IPS-20b (cell line): ENCODE measurements at regions not wholly inside any gene's neighbourhood (a gene's known extent, or its start where the extent isn't known, plus 50 kb on each side); places are given as distances from the start of the nearest gene placed in this dataset.

ENCODE experiments used
- H3K27ac ChIP-seq: one replicate; pipeline ENCODE4 v1.5.1; 2013; ENCODE audit warnings: low read length
- H3K27me3 ChIP-seq: 2 replicates; pipeline ENCODE4 v1.6.1; 2013; ENCODE audit warnings: mild to moderate bottlenecking, low read length, inconsistent platforms; ENCODE audit not compliant: insufficient read depth
- H3K36me3 ChIP-seq: 2 replicates; pipeline ENCODE4 v1.6.1; 2013; ENCODE audit warnings: low read depth, mild to moderate bottlenecking, inconsistent platforms, low read length, moderate library complexity; ENCODE audit not compliant: insufficient read depth
- H3K4me1 ChIP-seq: 2 replicates; pipeline ENCODE4 v1.6.1; 2013; ENCODE audit warnings: mild to moderate bottlenecking, control low read depth, inconsistent platforms, low read length, moderate library complexity; ENCODE audit not compliant: insufficient read depth
- H3K4me3 ChIP-seq: 2 replicates; pipeline ENCODE4 v1.5.1; 2013; ENCODE audit warnings: mild to moderate bottlenecking, low read length, inconsistent platforms
- H3K9ac ChIP-seq: 2 replicates; pipeline ENCODE4 v1.6.1; 2013; ENCODE audit warnings: low read depth, mild to moderate bottlenecking, inconsistent platforms, low read length, moderate library complexity
- H3K9me3 ChIP-seq: 2 replicates; pipeline ENCODE4 v1.6.1; 2013; ENCODE audit warnings: mild to moderate bottlenecking, low read depth, low read length, inconsistent platforms; ENCODE audit not compliant: insufficient read depth

DNA sequence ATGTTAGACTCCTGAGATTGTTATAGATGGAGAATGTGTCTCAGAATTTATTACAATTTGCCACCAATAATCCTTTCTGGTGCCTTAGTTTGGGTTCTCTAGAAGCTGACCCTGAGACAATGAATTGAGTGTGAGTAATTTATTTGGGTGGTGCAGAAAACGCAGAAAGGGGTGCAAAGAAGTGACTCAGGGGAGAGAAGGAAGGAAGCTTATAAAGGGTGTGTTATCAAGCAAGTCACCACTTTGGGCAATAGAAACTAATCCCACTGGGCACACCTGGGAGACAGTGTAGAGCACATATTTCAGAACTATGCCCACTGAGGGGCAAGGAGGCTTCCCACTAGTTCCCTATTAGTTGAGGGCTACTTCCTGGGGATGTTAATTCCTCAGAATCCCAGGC, 320.6 kb downstream of the MID1IP1 start:
- Histone ChIP-seq H3K4me3 (no peak overlapping the region), H3K36me3 (no peaks in the 10 kb centered on the region), H3K27ac (no peak overlapping the region), H3K27me3 (no peaks in the 10 kb centered on the region), H3K9me3 (no peaks in the 10 kb centered on the region), H3K9ac (no peak overlapping the region), H3K4me1 (no peaks in the 10 kb centered on the region)

DNA sequence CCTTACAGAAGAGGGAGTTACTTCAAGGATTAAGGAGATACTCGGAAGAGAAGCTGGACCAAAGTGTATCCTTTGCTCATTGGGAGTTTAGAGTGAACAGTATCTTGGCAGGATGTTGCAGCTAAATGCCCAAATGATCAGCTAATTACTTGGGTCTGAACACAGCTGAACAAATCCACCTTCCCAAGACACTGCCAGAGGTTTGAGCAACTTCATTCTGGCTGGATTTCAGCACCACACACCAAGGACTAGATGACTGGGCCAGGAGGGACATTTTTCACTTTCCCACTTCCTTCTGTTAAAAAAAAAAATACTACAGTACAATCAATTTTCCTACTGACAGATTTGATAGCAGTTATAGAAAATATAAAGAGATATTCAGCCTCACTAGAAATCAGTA, 324.6 kb downstream of the MID1IP1 start:
- Histone ChIP-seq H3K27me3 (no peaks in the 10 kb centered on the region), H3K4me1 (no peaks in the 10 kb centered on the region), H3K36me3 (no peaks in the 10 kb centered on the region), H3K27ac (no peak overlapping the region), H3K9me3 (no peaks in the 10 kb centered on the region), H3K9ac (no peak overlapping the region), H3K4me3 (no peak overlapping the region)

DNA sequence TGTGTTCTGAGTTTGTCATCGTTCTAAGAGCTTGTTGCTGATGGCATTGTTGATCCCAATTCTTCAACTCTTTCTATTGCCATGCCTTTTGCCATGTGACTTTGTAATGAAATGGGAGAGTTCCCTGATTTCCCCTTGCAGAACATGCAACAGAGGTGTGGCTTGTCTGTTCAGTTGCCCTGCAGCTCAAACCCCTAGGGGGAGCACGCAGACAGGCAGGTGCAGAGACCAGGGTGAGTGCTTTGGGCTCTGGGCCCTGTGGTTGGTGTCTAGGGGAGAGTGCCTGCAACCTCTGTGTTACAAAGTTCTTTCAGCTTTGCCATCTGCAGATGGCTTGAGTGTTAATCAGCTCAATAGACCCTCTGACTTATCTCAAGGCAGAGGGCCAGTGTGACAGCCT, 332.7 kb downstream of the MID1IP1 start:
- Histone ChIP-seq H3K27me3 (no peaks in the 10 kb centered on the region), H3K4me1 (no peaks in the 10 kb centered on the region), H3K9me3 (no peaks in the 10 kb centered on the region), H3K4me3 (no peak overlapping the region), H3K9ac (no peak overlapping the region), H3K27ac (no peak overlapping the region), H3K36me3 (no peaks in the 10 kb centered on the region)

DNA sequence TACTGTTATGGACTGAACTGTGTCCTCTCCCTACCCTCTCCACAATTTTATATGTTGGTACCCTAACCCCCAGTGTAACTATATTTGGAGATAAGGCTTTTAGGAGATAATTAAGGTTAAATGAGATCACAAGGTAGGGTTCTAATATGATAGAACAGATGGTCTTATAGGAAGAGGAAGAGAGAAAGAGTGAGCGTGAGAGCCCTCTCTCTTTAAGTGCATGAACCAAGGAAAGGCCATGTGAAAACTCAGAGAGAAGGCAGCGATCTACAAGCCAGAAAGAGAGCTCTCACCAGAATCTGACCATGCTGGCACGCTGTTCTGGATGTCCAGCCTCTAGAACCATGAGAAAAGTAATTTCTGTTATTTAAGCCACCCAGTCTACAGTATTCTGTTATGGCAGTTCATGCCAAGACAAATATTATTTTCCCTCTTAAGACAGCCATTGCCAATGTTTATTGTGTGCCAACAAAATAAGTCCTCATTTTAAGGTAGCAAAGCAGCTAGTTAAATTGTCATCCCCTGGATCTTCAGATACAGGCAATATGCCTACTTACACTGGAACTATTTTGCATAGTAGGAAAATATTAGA, 336.2 kb downstream of the MID1IP1 start:
- Histone ChIP-seq H3K27me3 (no peaks in the 10 kb centered on the region), H3K4me3 (no peak overlapping the region), H3K27ac (no peak overlapping the region), H3K9me3 (no peaks in the 10 kb centered on the region), H3K4me1 (no peaks in the 10 kb centered on the region), H3K9ac (no peak overlapping the region), H3K36me3 (no peaks in the 10 kb centered on the region)

DNA sequence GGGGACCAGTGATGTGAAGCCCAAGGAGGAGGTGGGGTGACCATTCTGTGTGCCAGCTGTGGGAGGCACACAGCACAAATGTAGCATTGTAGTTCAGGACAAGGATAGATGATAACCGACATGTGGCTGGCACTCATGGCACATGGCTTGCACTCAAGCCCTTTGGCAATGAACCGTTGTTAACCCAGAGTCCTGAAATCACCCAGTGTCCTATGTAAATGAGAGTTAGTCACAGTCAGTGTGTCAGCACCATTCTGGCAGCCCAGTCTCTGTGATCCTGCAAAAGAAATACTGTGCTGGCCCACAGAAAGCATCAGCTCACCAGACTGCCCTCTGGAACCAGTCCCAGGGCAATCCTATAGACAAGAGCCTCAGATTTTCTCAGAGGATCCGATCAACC, 339.3 kb downstream of the MID1IP1 start:
- no peak overlapping the region for H3K27ac ChIP-seq
- H3K4me3 ChIP-seq, result no peak overlapping the region
- no peaks in the 10 kb centered on the region for H3K9me3 ChIP-seq
- H3K4me1 ChIP-seq, result no peaks in the 10 kb centered on the region
- no peaks in the 10 kb centered on the region for H3K27me3 ChIP-seq
- no peaks in the 10 kb centered on the region for H3K36me3 ChIP-seq
- no peak overlapping the region for H3K9ac ChIP-seq

DNA sequence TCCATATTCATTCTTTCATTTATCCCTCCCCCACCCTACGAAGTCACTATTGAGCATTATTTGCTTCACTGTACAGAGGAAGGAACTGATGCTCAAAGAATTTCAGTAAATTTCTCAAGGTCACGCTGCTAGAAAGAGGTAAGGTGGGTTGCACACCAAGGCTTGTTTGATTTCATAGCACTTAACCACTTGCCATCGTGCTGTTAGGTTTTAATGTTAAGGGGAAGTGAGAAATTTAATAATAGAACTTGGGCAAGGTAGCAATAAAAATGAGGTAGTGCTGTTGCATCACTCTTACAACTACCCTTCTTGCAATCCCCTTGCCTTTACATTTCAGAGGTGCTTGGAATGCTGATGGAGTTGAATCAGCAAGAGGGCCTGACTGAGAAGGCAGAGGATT, 343.1 kb downstream of the MID1IP1 start:
- H3K27ac ChIP-seq, result no peak overlapping the region
- H3K9ac ChIP-seq, result no peak overlapping the region
- H3K27me3 ChIP-seq, result no peaks in the 10 kb centered on the region
- H3K36me3 ChIP-seq, result no peaks in the 10 kb centered on the region
- H3K4me1 ChIP-seq, result no peaks in the 10 kb centered on the region
- no peaks in the 10 kb centered on the region for H3K9me3 ChIP-seq
- H3K4me3 ChIP-seq, result no peak overlapping the region

DNA sequence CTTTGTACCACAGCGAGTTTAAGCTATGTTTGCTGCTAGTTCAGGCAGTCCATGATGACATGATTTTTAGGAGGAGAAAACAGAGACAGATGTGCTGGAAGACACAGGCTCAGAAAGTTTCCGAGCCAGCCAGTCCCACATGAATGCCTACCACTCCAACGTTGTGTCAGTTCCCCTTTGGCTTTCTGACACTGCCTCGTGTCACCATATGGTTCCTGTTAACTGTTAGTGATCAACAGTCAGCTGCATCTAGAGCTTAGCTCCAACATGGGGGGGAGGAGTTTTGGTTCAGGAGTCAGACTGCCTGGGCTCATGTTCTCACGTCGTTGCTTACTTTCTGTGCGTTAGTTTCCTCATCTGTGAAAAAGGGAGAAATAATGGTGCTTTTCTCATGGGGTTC, 343.7 kb downstream of the MID1IP1 start:
- Histone ChIP-seq H3K9ac (no peak overlapping the region), H3K27ac (no peak overlapping the region), H3K4me1 (peaks cover under 1% of the 10 kb centered on the region; the same call in 1 of the 2 replicates), H3K9me3 (no peaks in the 10 kb centered on the region), H3K36me3 (no peaks in the 10 kb centered on the region), H3K4me3 (no peak overlapping the region), H3K27me3 (no peaks in the 10 kb centered on the region)

DNA sequence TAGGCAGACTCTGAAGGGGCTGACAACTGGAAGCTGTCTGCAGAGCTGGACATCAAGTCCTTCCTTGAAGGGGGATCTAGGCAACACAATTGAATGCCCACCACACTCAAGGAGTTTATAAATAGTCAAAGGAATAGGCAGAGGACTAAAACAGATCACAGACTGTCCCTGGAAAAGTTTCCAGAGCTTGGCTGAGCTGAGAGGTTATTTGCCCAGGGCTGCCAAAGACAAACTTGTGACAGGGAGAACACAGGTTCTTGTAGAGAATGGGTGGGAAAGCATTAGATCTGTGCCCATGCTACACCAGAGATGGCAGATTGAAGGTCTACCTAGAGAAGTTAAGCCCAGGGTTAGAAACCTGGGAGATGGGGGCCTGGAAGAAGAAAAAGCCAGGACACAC, 344.6 kb downstream of the MID1IP1 start:
- Histone ChIP-seq H3K4me3 (no peak overlapping the region), H3K36me3 (no peaks in the 10 kb centered on the region), H3K4me1 (peaks cover 8% of the 10 kb centered on the region; the same call in 1 of the 2 replicates), H3K9me3 (no peaks in the 10 kb centered on the region), H3K27ac (no peak overlapping the region), H3K9ac (no peak overlapping the region), H3K27me3 (no peaks in the 10 kb centered on the region)

DNA sequence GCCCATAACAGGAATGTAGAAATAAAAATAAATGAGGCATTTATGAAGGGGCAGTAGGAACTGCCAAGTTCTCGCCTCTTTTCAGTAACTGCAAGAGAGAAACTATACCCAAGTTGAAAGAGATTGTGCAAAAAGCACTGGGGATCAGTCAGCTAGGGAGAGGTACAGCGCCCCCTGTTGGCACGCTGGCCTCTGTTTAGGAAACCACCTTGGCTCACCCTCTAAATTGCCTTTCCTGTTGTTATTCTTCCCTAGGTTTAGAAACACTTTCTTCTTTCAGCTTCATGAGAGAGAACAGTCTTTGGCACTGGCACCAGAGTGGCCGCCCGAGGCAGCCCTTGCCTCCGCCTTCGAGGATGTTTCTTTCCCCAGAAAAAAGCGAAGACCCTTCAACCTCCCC, 348.5 kb downstream of the MID1IP1 start:
- Histone ChIP-seq H3K4me1 (peaks cover 8% of the 10 kb centered on the region; the same call in 1 of the 2 replicates), H3K9me3 (no peaks in the 10 kb centered on the region), H3K4me3 (peak overlapping the region; percentile 33; the same call in 1 of the 2 replicates)

DNA sequence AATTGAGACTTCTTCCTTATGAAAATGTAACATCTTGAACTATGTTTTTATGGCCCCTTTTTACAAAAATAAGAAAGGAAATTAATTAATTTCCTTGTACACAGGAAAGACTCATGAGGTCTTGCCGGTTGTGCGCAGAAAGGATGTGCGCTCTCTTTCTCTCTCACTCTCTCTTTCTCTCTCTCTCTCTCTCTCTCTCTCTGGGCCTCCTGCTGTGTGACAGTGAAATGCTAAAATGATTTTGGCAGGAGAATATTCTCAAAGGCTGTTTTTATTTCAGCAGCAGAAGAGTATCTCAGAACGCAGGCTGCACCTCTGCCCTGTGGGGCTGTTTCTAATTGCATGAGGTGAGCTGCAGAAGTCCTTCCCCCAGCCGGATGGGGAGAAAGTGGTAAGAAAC, 349.0 kb downstream of the MID1IP1 start:
- no peak overlapping the region for H3K27ac ChIP-seq
- H3K4me1 ChIP-seq, result peaks cover 8% of the 10 kb centered on the region; the same call in 1 of the 2 replicates
- H3K9ac ChIP-seq, result no peak overlapping the region
- peak overlapping the region; percentile 33; the same call in 1 of the 2 replicates for H3K4me3 ChIP-seq
- H3K9me3 ChIP-seq, result no peaks in the 10 kb centered on the region
- no peaks in the 10 kb centered on the region for H3K36me3 ChIP-seq
- H3K27me3 ChIP-seq, result no peaks in the 10 kb centered on the region

More for the DNA sequence above, 348.5 kb downstream of the MID1IP1 start:
- Histone ChIP-seq H3K36me3 (no peaks in the 10 kb centered on the region), H3K9ac (no peak overlapping the region), H3K27me3 (no peaks in the 10 kb centered on the region), H3K27ac (no peak overlapping the region)

DNA sequence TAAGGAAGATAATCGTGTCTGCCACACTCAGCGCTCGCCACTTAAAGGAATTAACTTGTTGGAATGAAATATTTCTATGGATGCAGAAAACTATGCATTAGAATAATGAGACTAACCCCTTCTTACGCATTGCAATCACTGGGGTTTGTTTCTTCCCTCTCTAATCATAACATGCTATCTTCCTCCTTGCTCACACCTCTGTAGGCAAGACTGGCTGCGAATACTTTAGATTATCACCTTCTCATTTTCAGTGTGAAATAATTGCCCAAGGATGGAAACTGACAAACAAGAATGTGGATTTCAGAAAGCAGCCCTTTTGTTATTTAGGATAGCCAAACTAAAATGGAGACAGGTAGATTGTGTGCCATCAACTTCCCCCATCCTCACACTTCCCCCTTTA, 349.4 kb downstream of the MID1IP1 start:
- Histone ChIP-seq H3K4me1 (peaks cover 8% of the 10 kb centered on the region; the same call in 1 of the 2 replicates), H3K9ac (no peak overlapping the region), H3K36me3 (no peaks in the 10 kb centered on the region), H3K9me3 (no peaks in the 10 kb centered on the region), H3K27me3 (no peaks in the 10 kb centered on the region), H3K4me3 (no peak overlapping the region; the same call in 1 of the 2 replicates), H3K27ac (no peak overlapping the region)

DNA sequence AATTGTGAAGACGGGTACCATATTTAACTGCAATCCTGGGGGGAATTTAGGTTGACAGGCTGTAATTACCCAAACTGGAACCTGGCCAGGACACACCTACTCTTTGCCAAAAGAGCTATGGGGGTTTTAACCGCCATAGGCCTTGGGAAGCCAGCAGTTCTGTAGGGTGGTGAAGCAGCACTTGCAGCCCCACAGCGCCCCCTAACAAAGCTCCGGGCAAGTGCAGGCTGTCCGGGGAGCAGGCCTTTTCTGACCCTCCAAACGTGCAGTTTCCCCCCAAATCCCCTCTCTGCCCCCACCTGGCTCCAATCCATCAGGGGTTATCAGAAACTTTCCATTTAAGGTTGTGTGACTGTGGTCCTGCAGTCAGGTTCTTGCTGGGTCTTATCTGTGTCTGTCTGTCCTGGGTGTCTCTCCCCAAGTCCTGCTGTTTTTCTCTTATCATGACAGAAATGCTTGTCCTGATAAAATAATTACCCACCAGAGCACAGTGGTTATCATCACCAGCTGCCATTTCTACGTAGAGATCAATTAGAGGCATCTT, 350.9 kb downstream of the MID1IP1 start:
- H3K27ac ChIP-seq, result no peak overlapping the region
- no peak overlapping the region for H3K4me3 ChIP-seq
- peaks cover 8% of the 10 kb centered on the region; the same call in 1 of the 2 replicates for H3K4me1 ChIP-seq
- H3K36me3 ChIP-seq, result no peaks in the 10 kb centered on the region
- no peaks in the 10 kb centered on the region for H3K27me3 ChIP-seq
- no peaks in the 10 kb centered on the region for H3K9me3 ChIP-seq
- H3K9ac ChIP-seq, result no peak overlapping the region
